ENCODE measurements at regions not wholly inside any gene's neighbourhood (a gene's known extent, or its start where the extent isn't known, plus 50 kb on each side); places are given as distances from the start of the nearest gene placed in this dataset.

GRCh38 chr18:61953641-61954040, 60.8 kb upstream of the RNF152 start:
- Histone ChIP-seq H3K4me3 (replicated peaks in 1 of 3; ENCODE audit: low read depth in 2 of 3, low read length in 3 of 3) (no peak overlapping the region), H3K9ac (ENCODE audit: insufficient read depth, low read length, poor library complexity, severe bottlenecking) (no peak overlapping the region), H3K27ac (ENCODE audit: low read depth in 1 of 2, low read length in 2 of 2) (no peak overlapping the region), H4K20me1 (ENCODE audit: insufficient read depth, low read length) (no peaks in the 10 kb centered on the region), H3K4me1 (ENCODE audit: control insufficient read depth in 1 of 2, insufficient read depth in 2 of 2, low read length in 2 of 2) (no peaks in the 10 kb centered on the region), H3K36me3 (replicated peaks in 1 of 2; ENCODE audit: control insufficient read depth in 1 of 2, insufficient read depth in 2 of 2, low read length in 2 of 2) (no peaks in the 10 kb centered on the region), H2AFZ (ENCODE audit: insufficient read depth, low read depth, low read length, poor library complexity, severe bottlenecking) (no peak overlapping the region), H3K4me2 (replicated peaks; ENCODE audit: extremely low read depth, low read length, poor library complexity, severe bottlenecking) (no peak overlapping the region), H3K27me3 (ENCODE audit: control insufficient read depth in 2 of 2, insufficient read depth in 2 of 2, low read length in 2 of 2) (peaks cover 0 to 3% of the 10 kb centered on the region in 2 donors), H3K79me2 (ENCODE audit: insufficient read depth, low read length) (no peaks in the 10 kb centered on the region), H3K9me3 (replicated peaks in 1 of 2; ENCODE audit: control insufficient read depth in 1 of 2, insufficient read depth in 1 of 2, low read length in 2 of 2) (peaks cover 26 to 29% of the 10 kb centered on the region in 2 donors)
- Mint-ChIP-seq H3K36me3 (no peaks in the 10 kb centered on the region), H3K4me1 (peaks cover 6% of the 10 kb centered on the region), H3K27me3 (ENCODE audit: low read depth in 3 of 3) (peaks cover 2 to 8% (median 5%) of the 10 kb centered on the region in 3 donors), H3K27ac (peak overlapping the region in 1 of 7 donors; percentile 16), H3K9me3 (peaks cover 23 to 36% (median 33%) of the 10 kb centered on the region in 7 donors), H3K4me3 (no peak overlapping the region)
- no peak for DNase-seq
- WGBS (ENCODE audit: insufficient coverage): 100% methylated on average over 1 of the region's 5 CpGs
- intact Hi-C loops (cut with micrococcal nuclease): no loop called here
- TF ChIP-seq CTCF (IDR thresholded peaks at IDR 0.05): no peak

GRCh38 chr18:61953161-61953560, 60.4 kb upstream of the RNF152 start:
- 100% methylated on average over 1 of the region's 5 CpGs for WGBS (ENCODE audit: insufficient coverage)
- Histone ChIP-seq H3K4me3 (replicated peaks in 1 of 3; ENCODE audit: low read depth in 2 of 3, low read length in 3 of 3) (no peak overlapping the region), H3K9me3 (replicated peaks in 1 of 2; ENCODE audit: control insufficient read depth in 1 of 2, insufficient read depth in 1 of 2, low read length in 2 of 2) (peaks cover 24 to 26% of the 10 kb centered on the region in 2 donors), H3K36me3 (replicated peaks in 1 of 2; ENCODE audit: control insufficient read depth in 1 of 2, insufficient read depth in 2 of 2, low read length in 2 of 2) (no peaks in the 10 kb centered on the region), H2AFZ (ENCODE audit: insufficient read depth, low read depth, low read length, poor library complexity, severe bottlenecking) (no peak overlapping the region), H3K4me2 (replicated peaks; ENCODE audit: extremely low read depth, low read length, poor library complexity, severe bottlenecking) (no peak overlapping the region), H3K79me2 (ENCODE audit: insufficient read depth, low read length) (no peaks in the 10 kb centered on the region), H3K4me1 (ENCODE audit: control insufficient read depth in 1 of 2, insufficient read depth in 2 of 2, low read length in 2 of 2) (no peaks in the 10 kb centered on the region), H3K9ac (ENCODE audit: insufficient read depth, low read length, poor library complexity, severe bottlenecking) (no peak overlapping the region), H3K27ac (ENCODE audit: low read depth in 1 of 2, low read length in 2 of 2) (no peak overlapping the region), H3K27me3 (ENCODE audit: control insufficient read depth in 2 of 2, insufficient read depth in 2 of 2, low read length in 2 of 2) (peaks cover 0 to 3% of the 10 kb centered on the region in 2 donors), H4K20me1 (ENCODE audit: insufficient read depth, low read length) (no peaks in the 10 kb centered on the region)
- Mint-ChIP-seq H3K36me3 (no peaks in the 10 kb centered on the region), H3K9me3 (peaks cover 23 to 35% (median 29%) of the 10 kb centered on the region in 7 donors), H3K4me3 (no peak overlapping the region), H3K27me3 (ENCODE audit: low read depth in 3 of 3) (peaks cover 2 to 8% (median 5%) of the 10 kb centered on the region in 3 donors), H3K27ac (no peak overlapping the region), H3K4me1 (peaks cover 6% of the 10 kb centered on the region)
- no peak for TF ChIP-seq CTCF (IDR thresholded peaks at IDR 0.05)
- intact Hi-C loops (cut with micrococcal nuclease): no loop called here
- DNase-seq: no peak
